ENCODE measurements at regions not wholly inside any gene's neighbourhood (a gene's known extent, or its start where the extent isn't known, plus 50 kb on each side); places are given as distances from the start of the nearest gene placed in this dataset.

DNA sequence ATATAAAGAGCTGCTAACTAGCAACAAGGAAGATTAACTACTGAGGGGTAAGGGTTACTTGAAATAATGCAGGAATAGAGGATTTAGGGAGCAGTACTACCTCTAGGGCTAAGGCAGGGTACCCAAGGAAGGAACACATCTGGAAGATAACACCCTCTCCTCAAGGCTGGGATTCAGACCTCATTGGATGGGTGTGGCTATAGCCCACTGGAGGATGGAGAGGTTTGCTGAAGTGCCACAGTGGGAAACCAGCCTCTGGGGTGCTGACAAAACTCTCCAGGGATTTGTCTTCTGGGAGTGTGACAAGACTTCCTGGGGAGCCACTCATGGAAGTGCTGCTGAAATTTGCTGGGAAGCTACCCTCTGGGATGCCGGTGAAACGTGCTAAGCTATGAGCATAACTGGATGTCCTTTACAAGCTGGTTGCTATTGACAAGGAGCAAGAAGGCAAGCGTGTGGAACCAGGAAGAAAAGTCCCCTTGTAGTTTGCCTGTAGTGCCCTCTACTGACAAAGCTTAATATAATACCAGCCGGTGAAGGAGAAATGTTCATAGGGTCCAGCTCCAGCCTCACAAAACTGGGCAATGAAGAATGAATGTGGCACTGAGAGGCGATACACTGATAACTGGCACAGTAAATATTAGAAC is 122.8 kb upstream of the USP24 start:
- no peak for DNase-seq (ENCODE audit: low read depth in 2 of 2)

DNA sequence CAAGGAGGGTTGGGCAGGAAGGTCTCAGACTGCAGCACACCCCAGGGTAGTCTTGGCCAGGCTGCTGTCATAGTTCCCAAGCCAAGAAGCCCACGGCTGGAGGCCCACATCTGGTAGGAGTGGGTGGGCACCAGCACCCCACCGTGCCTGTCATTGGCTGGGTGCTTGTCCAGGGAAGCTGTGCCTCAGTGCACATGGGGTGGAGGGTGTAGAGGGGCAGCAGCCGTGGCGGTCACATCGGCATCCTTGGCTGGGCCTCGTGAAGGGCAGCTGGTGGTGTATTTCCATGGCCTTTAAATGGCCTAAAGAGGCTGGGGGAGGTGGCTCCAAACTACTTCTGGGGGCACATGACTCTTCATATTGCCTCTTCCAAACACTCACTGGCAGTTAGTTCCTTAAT is 119.6 kb upstream of the USP24 start:
- no peak for DNase-seq (ENCODE audit: low read depth in 2 of 2)

DNA sequence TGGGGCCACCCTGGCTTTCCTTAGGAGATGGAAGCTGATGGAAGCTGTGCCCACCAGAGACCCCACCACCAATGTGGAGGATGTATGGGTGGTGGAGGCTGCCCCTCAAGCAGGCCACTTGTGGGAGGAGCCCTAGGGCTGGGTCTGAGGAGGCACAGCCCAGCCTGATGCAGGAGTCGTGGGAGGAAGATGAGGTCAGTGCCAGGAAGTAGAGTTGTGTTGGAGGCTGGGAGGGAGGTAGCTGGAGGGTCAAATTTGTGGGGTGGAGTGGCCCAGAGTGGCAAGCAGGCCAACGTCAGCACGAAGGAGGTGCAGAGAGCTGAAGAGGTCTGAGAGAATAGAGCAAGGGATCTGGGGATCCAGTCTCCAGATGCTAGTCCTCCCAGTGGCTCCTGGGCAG is 119.0 kb upstream of the USP24 start:
- DNase-seq (ENCODE audit: low read depth in 2 of 2) = no peak

DNA sequence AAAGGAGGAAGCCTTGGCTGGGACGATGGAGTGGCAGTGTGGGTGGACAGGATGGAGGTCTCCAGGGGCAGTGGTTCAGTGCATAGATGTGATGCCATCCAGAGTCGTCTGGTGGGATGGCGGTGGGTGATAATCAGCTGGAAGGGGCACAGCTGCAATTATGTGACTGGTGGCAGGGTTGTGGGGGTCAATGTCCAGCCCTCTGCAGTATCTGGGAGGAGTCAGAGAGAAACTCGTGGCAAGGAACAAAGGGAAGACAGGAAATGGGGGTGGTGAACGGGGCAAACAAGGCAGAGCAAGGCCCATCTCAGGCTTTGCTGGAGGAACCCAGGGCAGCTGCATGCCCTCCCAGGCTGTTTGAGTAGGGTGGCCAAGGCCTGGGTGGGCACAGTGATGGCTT is 118.3 kb upstream of the USP24 start:
- DNase-seq (ENCODE audit: low read depth in 2 of 2) = no peak

DNA sequence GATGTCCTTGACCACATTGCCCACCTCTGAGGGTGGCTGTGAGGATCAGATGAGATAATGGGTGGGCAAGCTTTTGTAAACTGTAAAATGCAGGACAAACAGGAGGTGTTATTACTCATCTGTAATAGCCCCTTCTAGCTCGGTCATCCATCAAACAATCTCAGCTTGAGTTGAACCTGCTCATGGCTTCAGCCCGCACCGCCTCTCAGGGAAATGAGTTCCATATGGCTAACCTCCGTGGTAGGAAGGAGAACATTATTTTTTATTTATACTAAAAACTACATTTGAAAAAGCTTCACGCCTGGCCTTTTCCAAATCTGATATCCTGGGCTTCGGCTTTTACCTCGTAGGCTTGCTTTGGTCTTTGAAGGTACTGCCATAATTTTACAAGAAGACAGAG is 116.2 kb upstream of the USP24 start:
- DNase-seq (ENCODE audit: low read depth in 2 of 2) = no peak

DNA sequence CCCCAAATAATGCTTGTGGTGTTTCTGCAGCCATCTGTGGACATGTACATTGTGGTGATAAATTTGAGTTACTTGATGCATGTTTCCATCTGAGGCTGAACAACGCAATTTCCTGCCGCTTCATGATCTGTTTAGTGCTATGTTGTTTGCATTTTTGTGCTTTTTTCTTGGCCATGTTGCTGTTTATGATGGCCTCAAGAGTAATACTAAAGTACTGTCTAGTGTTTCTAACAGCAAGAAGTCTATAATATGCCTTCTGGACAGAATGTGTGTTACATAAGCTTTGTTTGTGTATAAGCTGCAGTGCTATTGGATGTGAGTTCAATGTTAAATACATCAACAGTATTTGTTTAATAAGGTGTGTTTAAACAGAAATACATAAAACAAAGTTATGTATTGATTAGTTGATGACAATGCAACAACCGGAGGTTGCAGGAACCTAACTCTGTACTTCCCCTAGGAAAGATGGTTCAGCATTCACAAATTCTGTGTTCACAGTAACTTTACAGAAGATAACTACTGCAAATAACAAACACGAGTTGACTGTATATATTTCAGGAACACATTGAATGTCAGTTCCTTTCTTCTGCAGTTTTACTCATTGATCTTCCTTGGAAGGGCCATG is 114.8 kb upstream of the USP24 start:
- DNase-seq (ENCODE audit: low read depth in 2 of 2) = no peak

DNA sequence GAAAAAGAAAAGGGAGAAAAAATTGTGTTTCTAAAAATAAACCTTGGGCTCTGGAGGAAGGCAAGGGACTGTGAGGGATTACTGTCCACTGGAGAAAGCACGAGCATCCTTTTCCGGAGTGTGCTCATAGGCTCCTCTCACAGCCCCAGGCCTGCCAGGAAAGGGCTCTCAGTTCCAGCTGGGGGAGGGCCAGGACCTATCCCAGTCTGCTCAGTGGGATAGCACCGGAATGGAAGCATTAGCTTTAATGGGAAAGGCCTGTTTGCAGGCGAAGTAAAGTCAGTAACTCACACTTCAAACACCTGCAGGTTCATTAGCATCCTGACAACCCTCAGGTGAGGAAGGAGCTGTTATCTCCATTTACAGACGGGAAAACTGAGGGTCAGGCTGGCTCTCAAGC is 113.9 kb upstream of the USP24 start:
- no peak for DNase-seq (ENCODE audit: low read depth in 2 of 2)

DNA sequence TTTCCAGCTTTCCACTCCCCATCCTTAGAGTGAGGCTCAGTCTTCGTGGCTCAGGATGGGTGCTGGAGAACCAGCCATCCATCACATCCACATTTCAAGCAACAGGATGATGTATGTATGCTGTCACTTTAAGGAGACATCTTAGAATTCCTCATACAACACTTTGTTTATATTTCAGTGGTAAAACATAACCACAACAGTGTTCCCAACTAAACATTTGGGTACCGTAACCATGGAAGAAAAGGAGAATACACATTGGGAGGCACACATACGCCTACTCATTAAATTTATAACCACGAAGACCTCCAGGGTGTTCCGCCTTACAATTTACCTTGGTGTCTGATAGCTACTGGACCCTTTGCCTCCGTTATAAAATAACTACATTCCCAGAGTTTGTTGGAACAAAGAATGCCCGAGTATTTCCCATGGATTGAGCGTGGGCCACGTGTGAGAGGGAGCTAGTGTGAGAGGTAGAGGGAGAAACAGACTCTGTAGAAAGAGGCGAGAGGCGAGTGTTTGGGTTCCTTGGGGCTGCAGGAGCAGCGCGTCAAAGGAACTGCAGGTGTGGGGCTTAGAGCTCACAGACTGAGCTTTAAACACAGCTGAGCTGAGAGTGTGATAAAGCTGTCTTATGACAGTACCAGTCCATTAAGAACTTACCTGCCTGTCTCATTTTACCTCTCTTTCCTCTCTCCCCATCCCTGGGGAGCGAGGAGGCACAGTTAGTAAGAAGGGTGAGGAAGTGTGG is 111.5 kb upstream of the USP24 start:
- no peak for DNase-seq (ENCODE audit: low read depth in 2 of 2)

DNA sequence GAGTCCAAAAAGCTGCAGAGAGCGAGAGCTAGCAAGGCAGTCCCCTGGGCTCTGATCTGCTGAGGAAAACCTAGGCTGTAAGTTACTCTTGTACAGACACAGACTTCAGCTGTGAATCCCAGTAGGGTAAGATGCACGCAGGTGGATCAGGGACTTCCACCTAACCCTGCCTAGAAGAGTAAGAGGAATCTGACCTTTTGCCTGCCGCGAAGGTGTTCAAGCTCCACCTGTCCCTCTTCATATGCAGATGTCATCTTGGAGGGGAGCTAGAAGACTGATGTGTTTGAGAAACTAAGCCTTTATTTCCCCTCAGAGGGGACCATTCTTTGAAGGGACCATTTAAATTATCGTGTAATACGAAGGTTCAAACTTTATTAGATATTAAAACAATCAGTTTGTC is 108.6 kb upstream of the USP24 start:
- DNase-seq (ENCODE audit: low read depth in 2 of 2) = no peak

DNA sequence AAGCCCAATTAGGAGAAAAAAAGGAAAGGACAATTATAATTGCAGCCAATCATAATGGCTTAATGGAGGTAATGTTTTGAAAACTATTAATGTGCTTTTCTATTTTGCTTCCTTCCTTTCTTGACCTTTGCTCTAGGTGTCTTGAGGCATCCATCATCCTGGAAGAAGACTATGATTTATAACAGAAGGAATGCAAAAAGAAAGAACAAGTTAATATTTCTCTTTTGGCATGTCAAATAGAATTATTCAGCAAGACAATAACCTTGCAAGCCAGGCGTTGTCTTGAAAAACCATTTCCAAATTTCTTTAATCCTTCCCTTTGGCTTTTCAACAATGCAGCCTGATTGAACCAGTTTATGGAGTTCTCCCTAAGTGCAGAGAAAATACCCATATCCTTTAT is 107.7 kb upstream of the USP24 start:
- no peak for DNase-seq (ENCODE audit: low read depth in 2 of 2)

DNA sequence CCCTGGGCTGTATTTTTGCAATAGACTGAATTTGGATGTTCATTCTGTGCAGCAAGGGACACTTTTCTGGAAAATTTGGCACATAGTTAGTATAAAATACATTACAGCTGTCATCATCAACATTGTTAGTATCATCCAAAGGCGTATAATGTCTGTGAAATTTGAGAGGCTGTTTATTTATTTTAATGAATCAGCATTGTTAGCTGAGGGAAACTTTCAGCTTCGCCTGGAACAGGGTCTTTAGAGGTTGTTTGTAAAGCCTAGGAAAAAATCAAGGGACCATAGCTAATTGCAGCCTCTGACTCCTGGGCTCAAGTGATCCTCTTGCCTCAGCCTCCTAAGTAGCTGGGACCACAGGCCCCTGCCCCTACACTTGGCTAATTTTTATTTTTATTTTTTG is 106.8 kb upstream of the USP24 start:
- no peak for DNase-seq (ENCODE audit: low read depth in 2 of 2)

DNA sequence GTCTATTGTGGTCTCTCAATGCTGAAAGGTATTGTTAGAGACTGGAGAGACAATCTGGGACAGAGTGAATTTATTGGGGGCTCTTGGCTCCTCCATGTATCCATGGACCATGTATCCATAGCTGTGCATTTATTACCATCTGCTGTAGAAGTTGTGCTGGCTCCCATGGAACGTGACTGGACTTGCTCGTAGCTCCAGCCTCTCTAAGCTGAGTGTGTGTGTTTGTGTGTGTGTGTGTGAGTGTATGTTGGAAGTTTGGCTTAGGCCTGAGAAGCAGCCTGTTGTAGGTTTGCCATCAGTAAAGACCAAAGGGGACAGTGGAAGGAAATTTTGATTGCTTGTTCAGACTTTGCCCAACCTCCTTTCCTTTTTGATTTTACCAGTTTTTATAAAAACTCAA is 105.7 kb upstream of the USP24 start:
- DNase-seq (ENCODE audit: low read depth in 2 of 2) = no peak

DNA sequence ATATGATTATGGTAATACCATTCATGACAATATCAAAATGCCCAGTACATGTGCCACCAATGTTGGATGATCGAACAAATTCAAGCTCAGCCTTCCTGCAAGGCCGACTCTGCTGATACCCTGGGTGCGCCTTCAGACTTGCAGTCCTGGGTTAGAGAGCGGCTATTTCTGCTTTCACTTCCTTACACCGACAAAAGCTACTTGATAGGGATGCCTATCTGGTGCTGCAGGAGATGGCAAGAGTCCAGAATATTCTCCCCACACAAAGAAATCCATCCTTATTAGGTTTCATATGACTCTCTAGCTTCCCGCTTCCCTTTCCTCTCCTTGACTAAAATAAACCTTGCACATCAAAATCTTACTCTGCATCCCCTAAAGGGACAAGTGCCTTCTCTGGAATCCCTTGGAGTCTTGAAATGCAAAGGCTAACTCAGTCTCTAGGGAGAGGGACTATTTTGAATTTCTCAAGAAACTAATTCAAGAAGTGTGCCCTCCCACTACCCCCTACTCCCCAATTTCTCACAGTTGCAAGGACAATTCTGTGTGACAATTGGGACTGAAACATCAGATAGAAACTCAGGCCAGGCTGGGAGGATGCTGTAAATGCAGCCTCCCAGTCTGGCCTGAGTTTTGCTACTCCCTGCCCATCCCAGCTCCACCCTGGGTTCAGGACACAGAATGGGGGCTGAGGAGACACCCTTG is 103.1 kb upstream of the USP24 start:
- no peak for DNase-seq (ENCODE audit: low read depth in 2 of 2)

DNA sequence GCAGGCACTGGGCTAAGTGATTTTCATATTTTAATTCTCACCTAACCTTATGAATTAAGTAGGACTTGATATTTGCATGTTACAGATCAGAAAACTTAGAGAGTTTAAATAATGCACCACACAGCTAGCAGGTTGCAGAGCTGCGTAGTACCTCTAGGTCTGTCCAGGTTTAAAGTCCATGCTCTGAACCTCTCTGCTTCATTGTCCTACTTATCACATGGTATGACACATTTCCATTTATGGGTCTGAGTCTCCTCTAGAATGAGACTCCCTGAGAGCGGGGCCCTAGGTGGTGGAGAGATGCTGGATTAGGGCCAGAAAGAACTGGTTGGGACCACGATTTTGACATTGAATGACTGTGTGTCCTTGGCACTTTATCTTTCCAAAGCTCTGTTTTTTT is 102.5 kb upstream of the USP24 start:
- no peak for DNase-seq (ENCODE audit: low read depth in 2 of 2)

DNA sequence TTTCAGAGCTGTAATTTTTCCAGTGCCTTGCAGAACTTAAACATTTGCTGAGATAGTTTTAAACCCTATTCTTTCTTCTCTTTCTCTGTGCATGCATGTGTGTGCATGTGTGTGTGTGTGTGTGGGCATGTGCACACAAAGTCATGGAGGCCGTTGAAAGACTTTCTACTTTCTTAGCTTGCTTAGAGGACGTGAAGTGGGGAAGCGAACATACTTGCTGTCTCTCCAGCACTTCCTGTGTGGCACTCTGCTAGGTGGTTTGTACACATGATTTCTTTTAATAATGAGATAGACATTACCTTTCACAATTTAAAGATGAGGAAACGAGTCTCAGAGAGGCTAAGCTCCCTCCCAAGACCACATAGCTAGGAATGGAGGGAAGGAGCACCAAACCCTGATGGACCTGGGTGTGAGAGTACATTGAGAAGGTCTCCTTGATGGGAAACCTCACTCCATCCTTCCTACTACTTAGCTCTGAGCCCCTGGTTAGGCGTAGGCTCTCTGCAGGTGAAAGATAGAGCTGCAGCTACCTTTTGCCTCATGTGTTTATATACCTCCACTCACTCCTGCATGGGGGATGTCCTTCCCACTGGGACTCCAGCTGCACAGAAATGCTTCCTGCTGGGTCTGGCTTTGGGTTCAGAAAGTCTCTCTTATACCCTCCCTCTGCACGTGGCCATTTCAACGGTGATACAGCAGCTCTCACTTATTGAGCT is 101.9 kb upstream of the USP24 start:
- no peak for DNase-seq (ENCODE audit: low read depth in 2 of 2)

DNA sequence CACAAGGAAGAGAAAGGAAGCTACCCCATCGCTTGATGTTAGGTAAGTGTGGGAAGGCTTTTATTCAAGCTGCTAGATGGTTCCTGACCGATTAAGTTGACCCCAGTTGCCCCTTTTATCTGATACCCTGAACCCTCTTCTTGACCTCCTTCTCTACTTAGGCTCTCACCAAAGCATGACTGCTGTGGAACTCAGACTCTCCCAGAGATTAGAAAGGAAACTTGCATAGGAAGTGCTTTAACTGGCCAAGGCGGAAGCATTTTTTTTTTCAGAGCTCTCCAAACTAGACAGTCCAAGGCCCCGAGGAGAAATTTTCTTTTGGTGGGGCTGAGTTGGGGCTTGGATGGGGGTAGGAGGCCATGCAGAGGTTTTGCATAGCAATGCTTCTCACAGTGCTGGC is 101.3 kb upstream of the USP24 start:
- DNase-seq (ENCODE audit: low read depth in 2 of 2) = no peak

DNA sequence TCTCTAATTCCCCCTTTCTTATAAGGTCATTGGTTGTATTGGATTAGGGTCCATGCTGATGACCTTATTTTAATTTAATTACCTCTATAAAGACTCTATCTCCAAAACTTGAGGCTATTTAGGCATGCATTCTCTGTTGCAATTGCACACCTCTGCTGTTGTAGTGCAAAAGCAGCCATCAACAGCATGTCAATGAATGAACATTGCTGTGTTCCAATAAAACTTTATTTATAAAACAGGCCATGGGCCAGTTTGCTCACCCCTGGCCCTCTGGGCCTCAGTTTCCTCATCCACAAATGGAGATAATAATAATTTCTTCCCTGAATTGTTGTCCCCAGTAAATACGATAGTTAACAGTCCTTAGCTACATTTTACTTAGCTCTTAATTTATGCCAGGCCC is 100.4 kb upstream of the USP24 start:
- DNase-seq (ENCODE audit: low read depth in 2 of 2) = no peak

DNA sequence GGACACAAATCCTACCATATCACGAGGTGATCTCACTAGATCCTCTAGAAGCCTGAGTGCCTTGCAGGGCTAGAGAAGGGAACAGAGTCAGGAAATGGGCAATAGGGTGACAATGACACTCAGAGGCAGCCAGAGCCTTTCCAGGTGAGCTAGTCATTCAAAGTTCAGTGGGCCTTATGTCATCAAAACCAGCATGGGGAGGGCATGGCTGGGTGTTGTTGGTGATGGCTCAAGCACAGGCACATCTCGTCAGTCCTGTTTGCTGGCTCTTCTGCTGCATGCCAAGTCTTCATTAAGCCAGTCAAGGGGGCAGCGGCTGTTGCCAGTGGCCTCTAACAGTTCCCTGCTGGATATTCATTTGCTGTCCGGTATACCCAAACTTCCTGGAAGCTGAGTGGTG is 99.6 kb upstream of the USP24 start:
- DNase-seq (ENCODE audit: low read depth in 2 of 2) = no peak

DNA sequence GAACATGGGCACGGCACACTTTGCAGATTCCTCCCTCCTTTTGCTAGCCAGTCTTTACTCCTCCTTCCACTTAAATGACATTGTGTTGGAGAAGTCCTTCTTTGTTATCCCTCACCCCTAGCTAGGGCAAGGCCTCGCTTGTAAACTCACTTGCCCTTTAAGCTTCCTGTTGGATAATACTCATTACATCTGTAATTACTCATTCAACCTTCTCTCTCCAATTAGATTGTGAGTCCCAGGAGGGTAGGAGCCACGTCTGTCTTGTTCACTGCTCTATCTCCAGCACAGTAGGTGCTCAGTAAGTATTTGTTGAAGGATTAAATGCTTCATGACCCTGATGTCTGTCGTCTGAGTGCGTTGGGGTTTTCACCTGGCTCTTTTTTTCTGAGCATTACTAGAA is 98.7 kb upstream of the USP24 start:
- no peak for DNase-seq (ENCODE audit: low read depth in 2 of 2)

DNA sequence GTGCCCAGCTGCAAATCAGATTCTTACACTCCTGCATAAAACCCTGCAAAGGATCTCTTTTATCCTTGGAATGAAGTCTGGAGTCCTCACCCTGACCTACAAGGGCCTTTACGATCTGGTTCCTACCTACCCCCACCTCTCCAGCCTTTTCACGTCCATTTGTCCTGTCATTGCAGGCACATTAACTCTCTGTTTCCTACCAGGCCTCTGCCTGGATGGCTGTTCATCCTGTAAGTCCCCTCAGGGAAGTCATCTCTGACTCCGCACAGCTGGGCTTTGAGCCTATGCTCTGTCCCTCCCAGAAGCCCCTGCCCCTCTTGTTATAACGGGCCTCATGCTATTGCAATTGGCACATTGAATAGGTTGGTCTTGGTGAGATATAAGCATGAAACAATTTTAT is 96.8 kb upstream of the USP24 start:
- no peak for DNase-seq (ENCODE audit: low read depth in 2 of 2)

DNA sequence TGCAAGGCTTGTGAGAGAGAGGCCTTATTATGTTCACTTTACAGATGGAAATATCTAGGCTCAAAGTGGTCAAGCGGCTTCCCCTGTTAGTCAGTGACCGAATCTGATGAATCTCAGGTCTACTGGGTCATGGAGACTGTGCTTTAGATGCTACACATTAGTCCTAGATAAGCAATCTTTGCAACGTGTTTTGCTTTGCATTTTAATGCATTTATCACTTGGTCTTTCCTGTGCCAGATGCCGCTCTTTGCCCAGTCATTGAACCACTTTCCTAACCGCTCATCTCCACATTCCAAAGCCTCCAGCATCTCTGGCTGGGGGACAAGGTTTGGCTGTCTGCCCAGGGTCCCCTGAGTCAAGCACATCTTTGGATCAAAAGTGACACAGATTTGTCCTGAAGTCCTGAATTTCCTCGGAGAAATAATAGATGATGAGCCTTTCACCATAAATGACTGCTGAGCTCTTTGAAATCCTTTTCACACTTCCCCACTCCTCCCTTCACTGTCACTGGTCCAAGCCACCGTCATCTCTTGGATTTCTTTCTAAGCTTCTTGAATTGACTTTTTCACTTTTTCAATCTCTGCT is 96.0 kb upstream of the USP24 start:
- DNase-seq (ENCODE audit: low read depth in 2 of 2) = no peak

DNA sequence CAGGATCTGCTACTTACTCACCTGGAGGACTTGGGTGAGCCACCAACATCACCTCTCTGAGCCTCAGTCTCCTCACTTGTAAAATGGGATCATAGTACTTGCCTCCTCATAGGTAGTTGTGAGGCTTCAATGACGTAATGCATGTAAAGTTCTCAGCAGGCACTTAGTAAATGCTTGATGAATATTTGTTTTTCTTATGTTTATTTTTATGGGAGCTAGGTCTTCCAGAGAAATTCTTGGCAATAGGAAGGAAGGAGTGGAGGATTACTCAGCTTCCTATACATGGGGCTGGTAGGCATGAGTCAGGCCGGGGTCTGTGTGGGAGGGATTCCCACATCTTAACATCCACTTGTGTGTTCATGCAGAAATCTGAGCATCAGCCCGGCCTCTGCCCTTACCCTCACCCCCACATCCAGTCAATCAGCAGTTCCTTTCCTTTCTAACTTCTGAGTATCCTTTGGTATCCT is 95.4 kb upstream of the USP24 start:
- no peak for DNase-seq (ENCODE audit: low read depth in 2 of 2)
